HepG2 (cell line): ENCODE measurements at regions not wholly inside any gene's neighbourhood (a gene's known extent, or its start where the extent isn't known, plus 50 kb on each side); places are given as distances from the start of the nearest gene placed in this dataset.

Experiments used
- ATAC-seq: fragments of 200-7000 bp; cut with Tn5 transposase; 3 replicates; pipeline ENCODE4 v1.9.1; 2020; ENCODE audit warnings: mild to moderate bottlenecking, moderate library complexity
- BruUV-seq: library from RNA; stranded (reverse); fragments of 400-500 nt; replicated peaks from 2 replicates; lab custom pipeline; 2021; lab: Mats Ljungman, UMichigan
- CTCF ChIA-PET: fragments of 300-600 bp; formaldehyde crosslinking; extraction: SDS; loops from one replicate; lab custom pipeline; 2021; ENCODE audit warnings: low total read pairs, inconsistent platforms, low intra/inter-chr PET ratio; lab: Yijun Ruan, JAX
- POLR2A ChIA-PET: fragments of 350-600 bp; sonication (Branson Sonifier 250); formaldehyde crosslinking; loops from one replicate; lab custom pipeline; 2020; ENCODE audit warnings: antibody characterized with exemption, inconsistent platforms; lab: Yijun Ruan, JAX
- DNase-seq: peaks from one replicate; pipeline ENCODE4 v3.0.0-alpha.2; 2015; ENCODE audit warnings: low spot score
- FAIRE-seq: peaks from 3 replicates; lab custom pipeline; 2011; peaks lifted over from hg19 to GRCh38; lab: Jason Lieb, UNC
- H2AFZ ChIP-seq: one replicate; pipeline ENCODE4 v1.6.1; 2011; ENCODE audit warnings: low read length, inconsistent platforms
- H3K27ac ChIP-seq: fragments of 300-600 bp; 3 replicates; pipeline ENCODE4 v1.8.0; 2011; ENCODE audit warnings: mixed run types, mild to moderate bottlenecking, mixed read lengths, low read length, inconsistent platforms; ENCODE audit not compliant: insufficient read depth; ENCODE audit errors: extremely low read length
- H3K27me3 ChIP-seq, 2 experiments: fragments of 200-600 bp in 1 of 2; 2 replicates in 1 of 2; 3 replicates in 1 of 2; pipeline versions ENCODE4 v1.6.0 to v1.8.0; 2011; ENCODE audit warnings: low read length in 2 of 2, mild to moderate bottlenecking in 2 of 2, moderate library complexity in 2 of 2, inconsistent platforms in 1 of 2; ENCODE audit not compliant: insufficient read depth in 2 of 2, control insufficient read depth in 1 of 2
- H3K36me3 ChIP-seq, 2 experiments: fragments of 200-600 bp in 1 of 2; replicated peaks in 1 of 2; 2 replicates in 1 of 2; 3 replicates in 1 of 2; pipeline versions ENCODE4 v1.5.1 to v1.8.0; 2011; ENCODE audit warnings: low read length in 2 of 2, inconsistent platforms in 1 of 2; ENCODE audit not compliant: insufficient read depth in 2 of 2, control insufficient read depth in 1 of 2
- H3K4me1 ChIP-seq: 2 replicates; pipeline ENCODE4 v1.5.1; 2012; ENCODE audit warnings: low read length, inconsistent platforms; ENCODE audit not compliant: insufficient read depth
- H3K4me2 ChIP-seq: 2 replicates; pipeline ENCODE4 v1.6.0; 2011; ENCODE audit warnings: low read depth, low read length, inconsistent platforms
- H3K4me3 ChIP-seq, 3 experiments: fragments of 200-600 bp in 1 of 3; sonication (generic), shearing (Covaris generic) in 1 of 3; replicated peaks in 1 of 3; 2 replicates each; pipeline ENCODE4 v1.5.1; 2011 to 2016; ENCODE audit warnings: low read length in 3 of 3, inconsistent platforms in 2 of 3, low read depth in 2 of 3, mild to moderate bottlenecking in 2 of 3, control low read depth in 1 of 3, mixed read lengths in 1 of 3; ENCODE audit not compliant: insufficient read depth in 1 of 3
- H3K79me2 ChIP-seq: one replicate; pipeline ENCODE4 v1.6.1; 2011; ENCODE audit warnings: low read length, inconsistent platforms; ENCODE audit not compliant: insufficient read depth
- H3K9ac ChIP-seq: 2 replicates; pipeline ENCODE4 v1.6.0; 2011; ENCODE audit warnings: mild to moderate bottlenecking, low read depth, low read length, inconsistent platforms; ENCODE audit not compliant: insufficient read depth
- H3K9me3 ChIP-seq: 2 replicates; pipeline ENCODE4 v1.5.1; 2012; ENCODE audit warnings: mild to moderate bottlenecking, low read length
- H4K20me1 ChIP-seq: 2 replicates; pipeline ENCODE4 v1.6.0; 2011; ENCODE audit warnings: inconsistent platforms, mild to moderate bottlenecking, low read length, moderate library complexity; ENCODE audit not compliant: insufficient read depth
- BHLHE40 ChIP-seq: IDR thresholded peaks from 2 replicates; pipeline ENCODE4 v1.6.1; 2011; ENCODE audit warnings: low read length, improper control_type of control experiment
- MEF2D ChIP-seq: sonication (generic); formaldehyde crosslinking; IDR thresholded peaks from 2 replicates; pipeline ENCODE4 v1.5.1; 2020; ENCODE audit warnings: mild to moderate bottlenecking, missing genetic modification reagents
- MXI1 ChIP-seq: IDR thresholded peaks from 3 replicates; pipeline ENCODE4 v1.6.1; 2012; ENCODE audit warnings: low read depth, low read length, inconsistent platforms, borderline replicate concordance
- NKX3-1 ChIP-seq: sonication (generic); formaldehyde crosslinking; IDR thresholded peaks from 2 replicates; pipeline ENCODE4 v1.5.0; 2020; ENCODE audit warnings: missing genetic modification reagents
- RFXAP ChIP-seq: sonication (generic); formaldehyde crosslinking; IDR thresholded peaks from 2 replicates; pipeline ENCODE4 v1.4.0; 2020; ENCODE audit warnings: missing genetic modification reagents, borderline replicate concordance
- SIX4 ChIP-seq: sonication (generic); formaldehyde crosslinking; IDR thresholded peaks from 2 replicates; pipeline ENCODE4 v1.4.0; 2020; ENCODE audit warnings: missing genetic modification reagents
- SKI ChIP-seq: fragments of 450-650 bp; IDR thresholded peaks from one replicate; pipeline ENCODE4 v1.6.1; 2018; ENCODE audit warnings: mild to moderate bottlenecking; ENCODE audit not compliant: partially characterized antibody
- SKIL ChIP-seq: sonication (generic); formaldehyde crosslinking; IDR thresholded peaks from 2 replicates; pipeline ENCODE4 v1.8.0; 2022; ENCODE audit warnings: missing genetic modification reagents, mild to moderate bottlenecking, moderate library complexity, borderline replicate concordance
- SMAD9 ChIP-seq: sonication (generic); formaldehyde crosslinking; IDR thresholded peaks from 2 replicates; pipeline ENCODE4 v1.5.1; 2020; ENCODE audit warnings: mild to moderate bottlenecking, missing genetic modification reagents
- SRF ChIP-seq: IDR thresholded peaks from 2 replicates; pipeline ENCODE4 v1.6.1; 2011; ENCODE audit warnings: mild to moderate bottlenecking, low read depth, low read length, moderate library complexity
- ZNF205 ChIP-seq: IDR thresholded peaks from 2 replicates; pipeline ENCODE4 v1.6.1; 2018; ENCODE audit warnings: missing biosample characterization, missing genetic modification reagents
- ZNF251 ChIP-seq: sonication (generic); formaldehyde crosslinking; IDR thresholded peaks from 2 replicates; pipeline ENCODE4 v1.9.0; 2021; ENCODE audit warnings: mild to moderate bottlenecking, missing genetic modification reagents
- ZNF260 ChIP-seq: sonication (generic); formaldehyde crosslinking; IDR thresholded peaks from 2 replicates; pipeline ENCODE4 v1.4.0; 2020; ENCODE audit warnings: missing genetic modification reagents, low read depth, mild to moderate bottlenecking, borderline replicate concordance
- ZNF674 ChIP-seq: sonication (generic); formaldehyde crosslinking; IDR thresholded peaks from 2 replicates; pipeline ENCODE4 v1.5.0; 2020; ENCODE audit warnings: low read depth, mild to moderate bottlenecking, missing genetic modification reagents
- ZNF839 ChIP-seq: sonication (generic); formaldehyde crosslinking; IDR thresholded peaks from 2 replicates; pipeline ENCODE4 v1.4.0; 2020; ENCODE audit warnings: missing genetic modification reagents, mild to moderate bottlenecking, borderline replicate concordance
- in situ Hi-C: cut with HindIII; loops from 2 replicates; pipeline ENCODE4 v1.10.0; 2017; ENCODE audit warnings: low pct_unique_long_range_greater_than_20kb; ENCODE audit not compliant: extremely low pct_ligation_motif_present
- intact Hi-C: fragments of 100-400 bp; cut with micrococcal nuclease; formaldehyde crosslinking; loops from one replicate; pipeline ENCODE4 v1.10.0; 2022; ENCODE audit not compliant: unreplicated experiment
- TF ChIP-seq, protein P1 (sequence below): sonication (generic); formaldehyde crosslinking; IDR thresholded peaks from 2 replicates; pipeline ENCODE4 v1.4.0; 2020; ENCODE audit warnings: missing genetic modification reagents
- TF ChIP-seq, protein P2 (sequence below): sonication (generic); formaldehyde crosslinking; IDR thresholded peaks from 2 replicates; pipeline ENCODE4 v1.5.0; 2020; ENCODE audit warnings: missing genetic modification reagents
- TF ChIP-seq, protein P3 (sequence below): IDR thresholded peaks from 2 replicates; pipeline ENCODE4 v1.6.1; 2016; ENCODE audit warnings: missing compliant biosample characterization, missing genetic modification reagents, borderline replicate concordance

- no TSS peak for BruUV-seq
These were observed 150.0 kb upstream of the NEBL start for GRCh38 chr10:21047096-21047495.

More at GRCh38 chr10:21047096-21047495, 150.0 kb upstream of the NEBL start:
- ChIA-PET CTCF (no interaction called here), POLR2A (no interaction called here)
- no peaks in the 10 kb centered on the region for H3K79me2 ChIP-seq
- in situ Hi-C loops (no loop called here), intact Hi-C loops (no loop called here)
- H3K27ac ChIP-seq = no peak overlapping the region
- no peak for FAIRE-seq
- ATAC-seq = no peak
- H3K4me2 ChIP-seq = no peak overlapping the region
- H3K36me3 ChIP-seq = no peaks in the 10 kb centered on the region
- H3K4me3 ChIP-seq = no peak overlapping the region
- no peaks in the 10 kb centered on the region for H3K9me3 ChIP-seq
- DNase-seq = no peak
- no peaks in the 10 kb centered on the region for H3K4me1 ChIP-seq
- no peak overlapping the region for H3K9ac ChIP-seq
- H2AFZ ChIP-seq = no peak overlapping the region
- TF ChIP-seq ZNF839 (CRISPR knock-in tag) (no peak), SKIL (no peak), ZNF674 (CRISPR knock-in tag) (no peak), MXI1 (no peak), SKI (no peak), BHLHE40 (no peak), SIX4 (CRISPR knock-in tag) (no peak), RFXAP (CRISPR knock-in tag) (no peak), SRF (no peak), ZNF251 (CRISPR knock-in tag) (no peak), NKX3-1 (CRISPR knock-in tag) (no peak), ZNF205 (CRISPR knock-in tag) (no peak), MEF2D (CRISPR knock-in tag) (no peak), ZNF260 (CRISPR knock-in tag) (no peak), SMAD9 (CRISPR knock-in tag) (no peak)
- TF ChIP-seq, protein P1, sequence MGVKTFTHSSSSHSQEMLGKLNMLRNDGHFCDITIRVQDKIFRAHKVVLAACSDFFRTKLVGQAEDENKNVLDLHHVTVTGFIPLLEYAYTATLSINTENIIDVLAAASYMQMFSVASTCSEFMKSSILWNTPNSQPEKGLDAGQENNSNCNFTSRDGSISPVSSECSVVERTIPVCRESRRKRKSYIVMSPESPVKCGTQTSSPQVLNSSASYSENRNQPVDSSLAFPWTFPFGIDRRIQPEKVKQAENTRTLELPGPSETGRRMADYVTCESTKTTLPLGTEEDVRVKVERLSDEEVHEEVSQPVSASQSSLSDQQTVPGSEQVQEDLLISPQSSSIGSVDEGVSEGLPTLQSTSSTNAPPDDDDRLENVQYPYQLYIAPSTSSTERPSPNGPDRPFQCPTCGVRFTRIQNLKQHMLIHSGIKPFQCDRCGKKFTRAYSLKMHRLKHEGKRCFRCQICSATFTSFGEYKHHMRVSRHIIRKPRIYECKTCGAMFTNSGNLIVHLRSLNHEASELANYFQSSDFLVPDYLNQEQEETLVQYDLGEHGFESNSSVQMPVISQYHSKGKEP (CRISPR knock-in tag) = no peak
- TF ChIP-seq, protein P2, sequence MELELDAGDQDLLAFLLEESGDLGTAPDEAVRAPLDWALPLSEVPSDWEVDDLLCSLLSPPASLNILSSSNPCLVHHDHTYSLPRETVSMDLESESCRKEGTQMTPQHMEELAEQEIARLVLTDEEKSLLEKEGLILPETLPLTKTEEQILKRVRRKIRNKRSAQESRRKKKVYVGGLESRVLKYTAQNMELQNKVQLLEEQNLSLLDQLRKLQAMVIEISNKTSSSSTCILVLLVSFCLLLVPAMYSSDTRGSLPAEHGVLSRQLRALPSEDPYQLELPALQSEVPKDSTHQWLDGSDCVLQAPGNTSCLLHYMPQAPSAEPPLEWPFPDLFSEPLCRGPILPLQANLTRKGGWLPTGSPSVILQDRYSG = no peak
- TF ChIP-seq, protein P3, sequence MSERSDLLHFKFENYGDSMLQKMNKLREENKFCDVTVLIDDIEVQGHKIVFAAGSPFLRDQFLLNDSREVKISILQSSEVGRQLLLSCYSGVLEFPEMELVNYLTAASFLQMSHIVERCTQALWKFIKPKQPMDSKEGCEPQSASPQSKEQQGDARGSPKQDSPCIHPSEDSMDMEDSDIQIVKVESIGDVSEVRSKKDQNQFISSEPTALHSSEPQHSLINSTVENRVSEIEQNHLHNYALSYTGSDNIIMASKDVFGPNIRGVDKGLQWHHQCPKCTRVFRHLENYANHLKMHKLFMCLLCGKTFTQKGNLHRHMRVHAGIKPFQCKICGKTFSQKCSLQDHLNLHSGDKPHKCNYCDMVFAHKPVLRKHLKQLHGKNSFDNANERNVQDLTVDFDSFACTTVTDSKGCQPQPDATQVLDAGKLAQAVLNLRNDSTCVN (CRISPR knock-in tag) = no peak
- H4K20me1 ChIP-seq = no peaks in the 10 kb centered on the region; the same call in 1 of the 2 replicates
- H3K27me3 ChIP-seq = peaks cover 0 to 21% of the 10 kb centered on the region in 2 experiments; a peak in 3 of 5 replicates
